GM12801 (cell line): ENCODE measurements at regions not wholly inside any gene's neighbourhood (a gene's known extent, or its start where the extent isn't known, plus 50 kb on each side); places are given as distances from the start of the nearest gene placed in this dataset.

Source experiments
- TF ChIP-seq, protein P1 (sequence below): IDR thresholded peaks from one replicate; pipeline ENCODE4 v1.5.1; 2011; ENCODE audit warnings: control low read depth; ENCODE audit not compliant: insufficient read length; ENCODE audit errors: extremely low read depth

- TF ChIP-seq, protein P1, sequence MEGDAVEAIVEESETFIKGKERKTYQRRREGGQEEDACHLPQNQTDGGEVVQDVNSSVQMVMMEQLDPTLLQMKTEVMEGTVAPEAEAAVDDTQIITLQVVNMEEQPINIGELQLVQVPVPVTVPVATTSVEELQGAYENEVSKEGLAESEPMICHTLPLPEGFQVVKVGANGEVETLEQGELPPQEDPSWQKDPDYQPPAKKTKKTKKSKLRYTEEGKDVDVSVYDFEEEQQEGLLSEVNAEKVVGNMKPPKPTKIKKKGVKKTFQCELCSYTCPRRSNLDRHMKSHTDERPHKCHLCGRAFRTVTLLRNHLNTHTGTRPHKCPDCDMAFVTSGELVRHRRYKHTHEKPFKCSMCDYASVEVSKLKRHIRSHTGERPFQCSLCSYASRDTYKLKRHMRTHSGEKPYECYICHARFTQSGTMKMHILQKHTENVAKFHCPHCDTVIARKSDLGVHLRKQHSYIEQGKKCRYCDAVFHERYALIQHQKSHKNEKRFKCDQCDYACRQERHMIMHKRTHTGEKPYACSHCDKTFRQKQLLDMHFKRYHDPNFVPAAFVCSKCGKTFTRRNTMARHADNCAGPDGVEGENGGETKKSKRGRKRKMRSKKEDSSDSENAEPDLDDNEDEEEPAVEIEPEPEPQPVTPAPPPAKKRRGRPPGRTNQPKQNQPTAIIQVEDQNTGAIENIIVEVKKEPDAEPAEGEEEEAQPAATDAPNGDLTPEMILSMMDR = no peak
Measured at GRCh38 chr11:64453466-64453865, 94.5 kb downstream of the RPS6KA4 start.

- TF ChIP-seq, protein P1 = no peak
Measured at GRCh38 chr11:64455456-64456261, 96.7 kb downstream of the RPS6KA4 start.

GRCh38 chr11:64456509-64457320 is 97.8 kb downstream of the RPS6KA4 start:
- TF ChIP-seq, protein P1 = no peak

DNA sequence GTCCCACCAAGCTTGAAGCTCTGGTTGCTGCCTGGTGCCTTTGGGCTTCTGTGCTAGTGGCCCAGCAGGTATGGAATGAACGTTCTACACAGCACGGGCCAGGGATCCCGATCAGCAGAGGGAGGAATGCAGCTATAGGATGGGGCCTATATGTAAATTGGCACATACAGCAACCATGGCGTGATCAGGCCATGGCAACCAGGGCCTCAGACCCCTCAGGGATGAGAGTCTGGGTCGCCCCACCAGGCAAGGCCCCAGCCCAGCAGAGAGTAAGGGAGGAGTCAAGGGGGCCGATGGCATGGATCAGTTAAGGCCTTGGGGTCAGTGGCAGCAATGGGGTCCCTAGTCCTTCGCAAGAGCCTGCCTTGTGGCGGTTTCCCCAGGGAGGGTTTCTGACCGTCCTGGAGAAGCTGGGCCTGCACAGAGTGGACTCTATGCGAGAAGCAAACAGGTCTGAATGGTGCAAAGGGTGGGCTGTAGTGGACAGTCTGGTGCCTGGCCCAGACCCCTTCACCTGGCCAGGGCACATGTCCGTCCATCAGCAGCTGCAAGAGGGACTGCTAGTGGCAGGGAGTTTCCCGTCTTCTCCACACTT is 98.2 kb upstream of the SLC22A11 start:
- TF ChIP-seq, protein P1 = no peak

DNA sequence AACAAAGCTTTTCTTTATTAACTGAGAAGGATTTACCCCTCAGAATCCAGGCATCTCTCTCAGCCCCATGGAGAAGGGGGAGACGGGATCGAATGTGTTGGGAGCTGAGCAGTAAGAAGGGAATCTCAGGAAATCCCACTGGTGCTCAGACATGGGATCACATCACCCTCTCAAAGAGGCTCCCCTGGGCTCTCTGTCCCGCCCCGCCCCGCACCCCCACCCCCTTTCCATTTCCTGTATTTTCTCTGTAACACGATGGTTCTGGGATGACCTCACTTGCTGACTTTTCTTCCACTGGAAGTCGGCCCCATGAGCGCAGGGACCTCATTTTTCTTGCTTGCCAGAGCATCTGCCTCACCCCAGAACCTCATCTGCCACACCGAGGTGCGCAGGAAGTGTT is 96.7 kb upstream of the SLC22A11 start:
- TF ChIP-seq, protein P1 = no peak

DNA sequence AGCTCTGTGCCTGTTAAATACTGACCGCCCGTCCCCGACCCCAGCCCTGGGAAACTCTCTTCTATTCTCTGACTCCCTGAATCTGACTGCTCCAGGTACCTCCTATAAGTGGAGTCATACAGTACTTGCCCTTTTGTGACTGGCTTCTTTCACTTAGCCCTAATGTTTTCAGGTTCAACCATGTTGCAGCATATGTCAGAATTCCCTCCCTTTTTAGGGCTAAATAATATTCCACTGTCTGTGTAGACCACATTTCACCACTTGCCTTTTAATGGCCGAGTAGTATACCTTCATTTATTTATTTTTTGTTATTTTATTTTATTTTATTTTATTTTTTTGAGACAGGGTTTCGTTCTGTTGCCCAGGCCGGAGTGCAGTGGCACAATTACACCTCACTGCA is 96.1 kb upstream of the SLC22A11 start:
- TF ChIP-seq, protein P1 = no peak

GRCh38 chr11:64461081-64461480 is 94.7 kb upstream of the SLC22A11 start:
- TF ChIP-seq, protein P1 = no peak
